Natural killer cell (primary cell): ENCODE measurements at regions not wholly inside any gene's neighbourhood (a gene's known extent, or its start where the extent isn't known, plus 50 kb on each side); places are given as distances from the start of the nearest gene placed in this dataset.

Source experiments
- ATAC-seq, 3 donors: fragments of 150-1000 bp in 2 of 3; fragments of 200-7000 bp in 1 of 3; cut with Tn5 transposase; 1 replicate in 1 of 3; 2 replicates in 2 of 3; pipeline ENCODE4 v1.10.0; 2021; ENCODE audit warnings: mild to moderate bottlenecking in 2 of 3, moderate library complexity in 2 of 3
- DNase-seq, 2 donors: peaks; one replicate each; pipeline versions ENCODE4 v3.0.0 to v3.0.0-alpha.2; 2013 to 2021; ENCODE audit warnings: mixed read lengths in 1 of 2
- H3K27ac ChIP-seq: one replicate; pipeline ENCODE4 v1.5.1; 2013; ENCODE audit warnings: mild to moderate bottlenecking, low read length
- H3K27me3 ChIP-seq: one replicate; pipeline ENCODE4 v1.6.1; 2013; ENCODE audit warnings: low read length; ENCODE audit not compliant: control insufficient read depth, insufficient read depth
- H3K36me3 ChIP-seq: one replicate; pipeline ENCODE4 v1.6.1; 2013; ENCODE audit warnings: low read length; ENCODE audit not compliant: control insufficient read depth, insufficient read depth
- H3K4me1 ChIP-seq: one replicate; pipeline ENCODE4 v1.6.1; 2013; ENCODE audit warnings: low read length; ENCODE audit not compliant: control insufficient read depth, insufficient read depth
- H3K4me3 ChIP-seq: one replicate; pipeline ENCODE4 v1.5.1; 2013; ENCODE audit warnings: low read length
- H3K9me3 ChIP-seq: one replicate; pipeline ENCODE4 v1.6.1; 2013; ENCODE audit warnings: low read length; ENCODE audit not compliant: control insufficient read depth, insufficient read depth
- H3K27ac Mint-ChIP-seq, 2 donors: one replicate each; pipeline ENCODE4 v1.8.0; 2022; ENCODE audit warnings: mild to moderate bottlenecking in 2 of 2, mixed read lengths in 2 of 2, moderate library complexity in 1 of 2
- H3K27me3 Mint-ChIP-seq, 2 donors: one replicate each; pipeline ENCODE4 v1.8.0; 2022; ENCODE audit warnings: low read depth in 2 of 2, mixed read lengths in 2 of 2
- H3K36me3 Mint-ChIP-seq: one replicate; pipeline ENCODE4 v1.8.0; 2022; ENCODE audit warnings: mixed read lengths
- H3K4me1 Mint-ChIP-seq, 2 donors: one replicate each; pipeline ENCODE4 v1.8.0; 2022; ENCODE audit warnings: mixed read lengths in 2 of 2
- H3K4me3 Mint-ChIP-seq: one replicate; pipeline ENCODE4 v1.8.0; 2022; ENCODE audit warnings: mild to moderate bottlenecking, moderate library complexity, mixed read lengths
- H3K9me3 Mint-ChIP-seq, 2 donors: one replicate each; pipeline ENCODE4 v1.8.0; 2022; ENCODE audit warnings: mixed read lengths in 2 of 2
- CTCF ChIP-seq: fragments of 200-600 bp; IDR thresholded peaks from one replicate; pipeline ENCODE4 v1.8.0; 2022; ENCODE audit warnings: antibody characterized with exemption
- WGBS: methylation state at CpG from one replicate; pipeline ENCODE4 v1.1.7; 2013; ENCODE audit warnings: missing lambda C conversion rate; ENCODE audit not compliant: insufficient coverage; 5-methylcytosine and 5-hydroxymethylcytosine counted together
- intact Hi-C: fragments of 100-400 bp; cut with micrococcal nuclease; formaldehyde crosslinking; loops from one replicate; pipeline ENCODE4 v1.14.2; 2022

GRCh38 chr5:79856456-79857055 is 134.5 kb downstream of the MTX3 start:
- Mint-ChIP-seq H3K27me3 (peaks cover 8 to 21% of the 10 kb centered on the region in 2 donors), H3K4me3 (no peak overlapping the region), H3K36me3 (no peaks in the 10 kb centered on the region), H3K4me1 (no peaks in the 10 kb centered on the region), H3K9me3 (no peaks in the 10 kb centered on the region), H3K27ac (no peak overlapping the region)
- TF ChIP-seq CTCF: no peak
- WGBS: 91% methylated on average over 9 of the region's 9 CpGs
- H3K27me3 ChIP-seq: no peaks in the 10 kb centered on the region
- ATAC-seq: peak in 1 of 3 donors; percentile 24
- intact Hi-C loops: no loop called here
- no peaks in the 10 kb centered on the region for H3K9me3 ChIP-seq
- H3K36me3 ChIP-seq: no peaks in the 10 kb centered on the region
- H3K4me3 ChIP-seq: no peak overlapping the region
- DNase-seq: no peak
- no peaks in the 10 kb centered on the region for H3K4me1 ChIP-seq
- no peak overlapping the region for H3K27ac ChIP-seq

GRCh38 chr5:79853676-79854418 is 137.2 kb downstream of the MTX3 start:
- H3K27me3 ChIP-seq: no peaks in the 10 kb centered on the region
- Mint-ChIP-seq H3K27me3 (peaks cover 8 to 10% of the 10 kb centered on the region in 2 donors), H3K36me3 (no peaks in the 10 kb centered on the region), H3K4me1 (no peaks in the 10 kb centered on the region), H3K27ac (no peak overlapping the region), H3K4me3 (no peak overlapping the region), H3K9me3 (no peaks in the 10 kb centered on the region)
- WGBS: 84% methylated on average over 8 of the region's 8 CpGs
- H3K4me1 ChIP-seq: no peaks in the 10 kb centered on the region
- H3K36me3 ChIP-seq: no peaks in the 10 kb centered on the region
- DNase-seq (no peak), ATAC-seq (no peak)
- no peak overlapping the region for H3K4me3 ChIP-seq
- H3K9me3 ChIP-seq: no peaks in the 10 kb centered on the region
- no peak overlapping the region for H3K27ac ChIP-seq
- no peak for TF ChIP-seq CTCF
- intact Hi-C loops: no loop called here

- Mint-ChIP-seq H3K9me3 (no peaks in the 10 kb centered on the region), H3K27me3 (peaks cover 8 to 10% of the 10 kb centered on the region in 2 donors), H3K4me1 (no peaks in the 10 kb centered on the region), H3K4me3 (no peak overlapping the region), H3K27ac (no peak overlapping the region), H3K36me3 (no peaks in the 10 kb centered on the region)
- intact Hi-C loops: no loop called here
- ATAC-seq (no peak), DNase-seq (no peak)
- H3K9me3 ChIP-seq: no peaks in the 10 kb centered on the region
- no peaks in the 10 kb centered on the region for H3K4me1 ChIP-seq
- WGBS: 89% methylated on average over 3 of the region's 3 CpGs
- no peak overlapping the region for H3K27ac ChIP-seq
- no peak overlapping the region for H3K4me3 ChIP-seq
- H3K36me3 ChIP-seq: no peaks in the 10 kb centered on the region
- no peak for TF ChIP-seq CTCF
- no peaks in the 10 kb centered on the region for H3K27me3 ChIP-seq
Observed at GRCh38 chr5:79853028-79853427, 138.0 kb downstream of the MTX3 start.
